Keratinocyte (primary cell): ENCODE measurements at regions not wholly inside any gene's neighbourhood (a gene's known extent, or its start where the extent isn't known, plus 50 kb on each side); places are given as distances from the start of the nearest gene placed in this dataset.
A peak's percentile ranks its signal among the peaks of the same experiment; 100 is the strongest.

ENCODE experiments used
- DNase-seq: peaks from one replicate; pipeline ENCODE4 v3.0.0-alpha.2; 2011; ENCODE audit warnings: low read depth, missing footprints, low spot score
- FAIRE-seq: peaks from 2 replicates; lab custom pipeline; 2011; peaks lifted over from hg19 to GRCh38; lab: Jason Lieb, UNC
- H2AFZ ChIP-seq: 2 replicates; pipeline ENCODE4 v1.6.0; 2012; ENCODE audit warnings: low read length, control low read depth, inconsistent platforms; ENCODE audit not compliant: control insufficient read depth
- H3K27ac ChIP-seq: 2 replicates; pipeline ENCODE4 v1.5.1; 2011; ENCODE audit warnings: low read length; ENCODE audit not compliant: control insufficient read depth, insufficient read depth
- H3K27me3 ChIP-seq: 3 replicates; pipeline ENCODE4 v1.6.0; 2011; ENCODE audit warnings: low read length; ENCODE audit not compliant: control insufficient read depth, insufficient read depth; ENCODE audit errors: extremely low read depth
- H3K36me3 ChIP-seq, 2 experiments: 2 replicates in 1 of 2; 3 replicates in 1 of 2; pipeline ENCODE4 v1.5.1; 2011; ENCODE audit warnings: low read length in 2 of 2, mild to moderate bottlenecking in 1 of 2; ENCODE audit not compliant: control insufficient read depth in 2 of 2, insufficient read depth in 2 of 2; ENCODE audit errors: extremely low read depth in 1 of 2
- H3K4me1 ChIP-seq: 3 replicates; pipeline ENCODE4 v1.5.1; 2011; ENCODE audit warnings: low read length; ENCODE audit not compliant: control insufficient read depth, insufficient read depth; ENCODE audit errors: extremely low read depth
- H3K4me2 ChIP-seq: 3 replicates; pipeline ENCODE4 v1.6.0; 2011; ENCODE audit warnings: low read depth, low read length; ENCODE audit not compliant: control insufficient read depth, insufficient read depth; ENCODE audit errors: extremely low read depth
- H3K4me3 ChIP-seq, 3 experiments: fragments of 200-600 bp in 1 of 3; sonication (generic) in 1 of 3; 2 replicates in 2 of 3; 3 replicates in 1 of 3; pipeline ENCODE4 v1.5.1; 2011 to 2016; ENCODE audit warnings: low read length in 3 of 3, mild to moderate bottlenecking in 3 of 3, control low read depth in 2 of 3, inconsistent platforms in 1 of 3, low read depth in 1 of 3, mixed read lengths in 1 of 3, mixed run types in 1 of 3, moderate library complexity in 1 of 3; ENCODE audit not compliant: control insufficient read depth in 2 of 3, insufficient read depth in 2 of 3; ENCODE audit errors: extremely low read depth in 1 of 3
- H3K79me2 ChIP-seq: 2 replicates; pipeline ENCODE4 v1.6.0; 2012; ENCODE audit warnings: low read length; ENCODE audit not compliant: control insufficient read depth, insufficient read depth
- H3K9ac ChIP-seq: 3 replicates; pipeline ENCODE4 v1.6.0; 2011; ENCODE audit warnings: low read length; ENCODE audit not compliant: control insufficient read depth, insufficient read depth; ENCODE audit errors: extremely low read depth
- H3K9me1 ChIP-seq: 3 replicates; pipeline ENCODE4 v1.6.0; 2011; ENCODE audit warnings: low read length; ENCODE audit not compliant: control insufficient read depth, insufficient read depth; ENCODE audit errors: extremely low read depth
- H3K9me3 ChIP-seq: 2 replicates; pipeline ENCODE4 v1.5.1; 2012; ENCODE audit warnings: low read depth, low read length; ENCODE audit not compliant: control insufficient read depth
- H4K20me1 ChIP-seq: 3 replicates; pipeline ENCODE4 v1.6.0; 2011; ENCODE audit warnings: low read length; ENCODE audit not compliant: control insufficient read depth, insufficient read depth; ENCODE audit errors: extremely low read depth
- EZH2 ChIP-seq: IDR thresholded peaks from one replicate; pipeline ENCODE4 v1.6.1; 2012; ENCODE audit warnings: inconsistent platforms, mild to moderate bottlenecking, low read length, moderate library complexity
- dilution Hi-C: fragments of 300-500 bp; cut with MboI; formaldehyde crosslinking; loops from one replicate; pipeline ENCODE4 v1.7.0; 2020; ENCODE audit warnings: low sequenced_read_pairs; ENCODE audit not compliant: extremely low pct_ligation_motif_present
- TF ChIP-seq, protein P1 (sequence below), 3 experiments: IDR thresholded peaks in 1 of 3; conservative IDR thresholded peaks in 1 of 3; optimal IDR thresholded peaks in 1 of 3; 2 replicates in 2 of 3; 3 replicates in 1 of 3; pipeline versions ENCODE3 to v1.5.1; 2011; ENCODE audit warnings: low read length in 3 of 3, mild to moderate bottlenecking in 3 of 3, moderate library complexity in 2 of 3, control low read depth in 1 of 3, inconsistent platforms in 1 of 3; ENCODE audit not compliant: insufficient read depth in 2 of 3; ENCODE audit errors: extremely low read depth in 1 of 3

DNA sequence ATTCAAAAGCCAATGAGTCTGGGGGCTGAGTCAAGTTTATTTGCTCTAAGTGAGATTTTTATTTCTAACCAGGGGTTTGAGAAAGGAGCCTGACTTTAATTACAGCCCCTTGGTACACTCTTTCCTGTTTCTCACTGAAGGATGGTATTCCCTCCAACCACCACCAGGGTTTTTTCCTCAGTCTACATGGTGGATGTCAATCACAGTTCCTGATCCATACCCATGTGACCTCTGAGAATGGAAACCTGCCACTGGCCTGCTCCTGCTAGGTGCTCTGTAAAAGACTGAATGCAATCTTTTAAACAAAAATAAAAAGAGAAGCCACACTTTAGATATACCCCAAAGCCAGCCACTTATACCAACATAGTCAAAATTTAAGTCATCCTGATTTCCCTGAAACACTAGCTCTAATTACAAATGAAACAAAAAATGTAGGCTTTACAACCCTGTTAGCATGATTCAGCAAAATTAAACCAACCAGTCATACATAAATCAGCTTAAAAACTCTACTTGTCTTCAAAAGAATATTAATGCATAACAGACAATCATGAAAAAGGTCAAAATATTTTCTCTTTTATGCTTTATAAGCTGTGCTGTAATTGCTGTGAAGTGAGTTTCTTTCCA is 112.1 kb upstream of the NWD2 start:
- no peaks in the 10 kb centered on the region for H3K4me1 ChIP-seq
- no peak overlapping the region for H2AFZ ChIP-seq
- H3K36me3 ChIP-seq, result no peaks in the 10 kb centered on the region
- no peak for FAIRE-seq
- no peak overlapping the region for H3K9ac ChIP-seq
- no peak for TF ChIP-seq EZH2
- TF ChIP-seq, protein P1, sequence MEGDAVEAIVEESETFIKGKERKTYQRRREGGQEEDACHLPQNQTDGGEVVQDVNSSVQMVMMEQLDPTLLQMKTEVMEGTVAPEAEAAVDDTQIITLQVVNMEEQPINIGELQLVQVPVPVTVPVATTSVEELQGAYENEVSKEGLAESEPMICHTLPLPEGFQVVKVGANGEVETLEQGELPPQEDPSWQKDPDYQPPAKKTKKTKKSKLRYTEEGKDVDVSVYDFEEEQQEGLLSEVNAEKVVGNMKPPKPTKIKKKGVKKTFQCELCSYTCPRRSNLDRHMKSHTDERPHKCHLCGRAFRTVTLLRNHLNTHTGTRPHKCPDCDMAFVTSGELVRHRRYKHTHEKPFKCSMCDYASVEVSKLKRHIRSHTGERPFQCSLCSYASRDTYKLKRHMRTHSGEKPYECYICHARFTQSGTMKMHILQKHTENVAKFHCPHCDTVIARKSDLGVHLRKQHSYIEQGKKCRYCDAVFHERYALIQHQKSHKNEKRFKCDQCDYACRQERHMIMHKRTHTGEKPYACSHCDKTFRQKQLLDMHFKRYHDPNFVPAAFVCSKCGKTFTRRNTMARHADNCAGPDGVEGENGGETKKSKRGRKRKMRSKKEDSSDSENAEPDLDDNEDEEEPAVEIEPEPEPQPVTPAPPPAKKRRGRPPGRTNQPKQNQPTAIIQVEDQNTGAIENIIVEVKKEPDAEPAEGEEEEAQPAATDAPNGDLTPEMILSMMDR (optimal IDR thresholded peaks at IDR 0.05 in 1 of 3, IDR thresholded peaks at IDR 0.05 in 1 of 3, conservative IDR thresholded peaks at IDR 0.05 in 1 of 3; ENCODE audit: extremely low read depth in 1 of 3, insufficient read depth in 2 of 3, low read length in 3 of 3), result peak in 1 of 3 experiments; percentile 7
- no peak for DNase-seq
- H3K4me2 ChIP-seq, result no peak overlapping the region
- no peaks in the 10 kb centered on the region for H4K20me1 ChIP-seq
- no peaks in the 10 kb centered on the region for H3K27me3 ChIP-seq
- dilution Hi-C loops, result no loop called here
- H3K79me2 ChIP-seq, result no peaks in the 10 kb centered on the region
- no peak overlapping the region for H3K4me3 ChIP-seq
- H3K27ac ChIP-seq, result no peak overlapping the region
- H3K9me3 ChIP-seq, result no peaks in the 10 kb centered on the region
- H3K9me1 ChIP-seq, result no peaks in the 10 kb centered on the region

DNA sequence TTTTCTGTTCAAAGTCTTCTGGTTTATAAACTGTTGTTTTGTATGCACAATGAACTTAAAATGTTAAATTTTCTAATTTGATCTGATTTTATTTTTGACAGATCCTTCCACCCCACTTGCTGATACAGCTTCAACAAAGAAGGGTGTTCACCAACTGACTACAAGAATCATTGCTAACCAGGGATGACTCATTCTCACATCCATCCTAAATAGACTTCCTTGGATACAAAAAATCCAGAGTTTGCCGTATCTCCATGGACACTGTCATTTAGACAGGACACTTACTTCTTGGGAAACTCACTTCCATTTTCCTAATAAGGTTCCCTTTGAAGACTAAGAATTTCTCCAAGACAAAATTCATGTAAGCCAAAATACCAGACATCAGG is 111.6 kb upstream of the NWD2 start:
- H3K36me3 ChIP-seq, result no peaks in the 10 kb centered on the region
- H3K4me1 ChIP-seq, result no peaks in the 10 kb centered on the region
- FAIRE-seq (no peak), DNase-seq (no peak)
- H3K9me1 ChIP-seq, result no peaks in the 10 kb centered on the region
- dilution Hi-C loops, result no loop called here
- no peak overlapping the region for H3K27ac ChIP-seq
- no peaks in the 10 kb centered on the region for H3K79me2 ChIP-seq
- H4K20me1 ChIP-seq, result no peaks in the 10 kb centered on the region
- no peak overlapping the region for H3K4me3 ChIP-seq
- H3K4me2 ChIP-seq, result no peak overlapping the region
- H3K9ac ChIP-seq, result no peak overlapping the region
- H2AFZ ChIP-seq, result no peak overlapping the region
- no peaks in the 10 kb centered on the region for H3K9me3 ChIP-seq
- no peak for TF ChIP-seq EZH2
- TF ChIP-seq, protein P1 (optimal IDR thresholded peaks at IDR 0.05 in 1 of 3, IDR thresholded peaks at IDR 0.05 in 1 of 3, conservative IDR thresholded peaks at IDR 0.05 in 1 of 3; ENCODE audit: extremely low read depth in 1 of 3, insufficient read depth in 2 of 3, low read length in 3 of 3), result no peak
- H3K27me3 ChIP-seq, result no peaks in the 10 kb centered on the region
